ENCODE measurements at regions not wholly inside any gene's neighbourhood (a gene's known extent, or its start where the extent isn't known, plus 50 kb on each side); places are given as distances from the start of the nearest gene placed in this dataset.
A peak's percentile ranks its signal among the peaks of the same experiment; 100 is the strongest.

DNA sequence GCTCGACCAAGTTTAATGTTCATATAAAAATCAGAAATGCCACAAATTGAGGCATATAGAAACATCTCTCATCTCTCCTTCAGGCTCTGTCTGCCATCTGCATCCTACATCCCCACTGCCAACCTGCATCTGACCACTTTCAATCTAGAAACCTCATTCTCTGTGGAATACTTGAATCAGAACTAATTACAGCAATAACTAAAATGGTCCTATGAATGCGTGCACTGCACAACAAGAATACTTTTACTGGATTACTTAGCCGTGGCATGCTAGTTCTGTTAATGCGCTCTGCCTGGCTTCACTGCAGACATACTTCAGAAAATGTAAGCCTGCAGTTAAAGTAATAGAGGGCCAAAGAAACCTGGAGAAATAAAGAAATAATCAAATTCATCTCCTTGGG is 89.8 kb upstream of the NR5A2 start:
- no peak overlapping the region for H3K9ac ChIP-seq
- peaks cover 23% of the 10 kb centered on the region for H3K4me1 ChIP-seq (ENCODE audit: low read depth, poor library complexity, severe bottlenecking)
- no peak overlapping the region for H3K4me3 ChIP-seq (IDR thresholded peaks at IDR 0.05; ENCODE audit: insufficient read depth, low read depth, low read length)
- no peak overlapping the region for H3K27ac ChIP-seq
- TF ChIP-seq, protein P1, sequence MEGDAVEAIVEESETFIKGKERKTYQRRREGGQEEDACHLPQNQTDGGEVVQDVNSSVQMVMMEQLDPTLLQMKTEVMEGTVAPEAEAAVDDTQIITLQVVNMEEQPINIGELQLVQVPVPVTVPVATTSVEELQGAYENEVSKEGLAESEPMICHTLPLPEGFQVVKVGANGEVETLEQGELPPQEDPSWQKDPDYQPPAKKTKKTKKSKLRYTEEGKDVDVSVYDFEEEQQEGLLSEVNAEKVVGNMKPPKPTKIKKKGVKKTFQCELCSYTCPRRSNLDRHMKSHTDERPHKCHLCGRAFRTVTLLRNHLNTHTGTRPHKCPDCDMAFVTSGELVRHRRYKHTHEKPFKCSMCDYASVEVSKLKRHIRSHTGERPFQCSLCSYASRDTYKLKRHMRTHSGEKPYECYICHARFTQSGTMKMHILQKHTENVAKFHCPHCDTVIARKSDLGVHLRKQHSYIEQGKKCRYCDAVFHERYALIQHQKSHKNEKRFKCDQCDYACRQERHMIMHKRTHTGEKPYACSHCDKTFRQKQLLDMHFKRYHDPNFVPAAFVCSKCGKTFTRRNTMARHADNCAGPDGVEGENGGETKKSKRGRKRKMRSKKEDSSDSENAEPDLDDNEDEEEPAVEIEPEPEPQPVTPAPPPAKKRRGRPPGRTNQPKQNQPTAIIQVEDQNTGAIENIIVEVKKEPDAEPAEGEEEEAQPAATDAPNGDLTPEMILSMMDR (conservative IDR thresholded peaks at IDR 0.05; ENCODE audit: low read depth, low read length): no peak
- peaks cover 27% of the 10 kb centered on the region for H3K27me3 ChIP-seq (ENCODE audit: insufficient read depth, low read depth)
- H2AFZ ChIP-seq (ENCODE audit: low read depth): no peak overlapping the region
- no peaks in the 10 kb centered on the region; the same call in 1 of the 2 replicates for H4K20me1 ChIP-seq (ENCODE audit: insufficient read depth)
- H3K4me2 ChIP-seq: no peak overlapping the region
- no peaks in the 10 kb centered on the region for H3K36me3 ChIP-seq (ENCODE audit: insufficient read depth)
- no peaks in the 10 kb centered on the region for H3K79me2 ChIP-seq (ENCODE audit: insufficient read depth, low read depth)

DNA sequence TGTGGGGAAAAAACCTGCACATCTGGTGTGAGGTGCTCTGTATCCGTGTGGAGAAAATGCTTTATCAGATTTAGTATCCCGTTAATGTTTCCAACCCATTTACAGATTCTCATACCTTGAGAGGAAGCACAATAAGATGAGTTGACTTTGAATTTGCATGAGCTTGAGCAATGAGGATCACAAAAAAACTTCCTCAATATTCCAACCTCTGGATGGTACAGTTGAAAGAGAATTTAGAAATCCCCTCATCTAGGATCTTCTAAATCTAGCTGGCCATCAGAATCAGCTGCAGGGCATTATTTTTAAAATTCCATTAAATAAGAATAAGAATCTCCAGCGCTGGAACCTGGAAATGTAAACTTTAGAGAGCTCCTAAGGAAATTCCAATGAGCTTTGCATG is 82.5 kb upstream of the NR5A2 start:
- H3K4me2 ChIP-seq: no peak overlapping the region
- no peak overlapping the region for H3K4me3 ChIP-seq (IDR thresholded peaks at IDR 0.05; ENCODE audit: insufficient read depth, low read depth, low read length)
- peaks cover 47% of the 10 kb centered on the region for H3K27me3 ChIP-seq (ENCODE audit: insufficient read depth, low read depth)
- peaks cover 36% of the 10 kb centered on the region for H3K4me1 ChIP-seq (ENCODE audit: low read depth, poor library complexity, severe bottlenecking)
- TF ChIP-seq, protein P1 (conservative IDR thresholded peaks at IDR 0.05; ENCODE audit: low read depth, low read length): no peak
- H3K79me2 ChIP-seq (ENCODE audit: insufficient read depth, low read depth): no peaks in the 10 kb centered on the region
- no peaks in the 10 kb centered on the region; the same call in 1 of the 2 replicates for H4K20me1 ChIP-seq (ENCODE audit: insufficient read depth)
- H3K9ac ChIP-seq: no peak overlapping the region
- H3K36me3 ChIP-seq (ENCODE audit: insufficient read depth): no peaks in the 10 kb centered on the region
- H2AFZ ChIP-seq (ENCODE audit: low read depth): no peak overlapping the region
- no peak overlapping the region for H3K27ac ChIP-seq

DNA sequence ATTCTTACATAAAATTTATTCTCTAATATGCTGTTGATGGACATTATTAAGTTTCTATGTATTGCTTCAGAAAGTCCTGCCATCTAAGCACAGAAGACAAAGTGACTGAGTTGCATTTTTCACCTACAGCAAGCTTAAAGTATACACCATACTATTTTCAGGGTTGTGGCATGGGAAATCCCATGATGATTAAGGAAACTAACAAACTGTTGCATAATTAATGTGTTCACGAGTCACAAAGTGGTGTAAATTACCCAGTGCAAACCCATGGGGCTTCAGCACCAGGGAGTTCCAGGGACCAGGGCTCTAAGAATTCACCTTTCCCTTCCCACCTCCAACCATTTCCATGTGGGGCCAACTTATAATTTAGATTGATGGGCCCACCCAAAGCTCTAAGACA is 81.9 kb upstream of the NR5A2 start:
- Histone ChIP-seq H3K4me2 (peak overlapping the region; percentile 19; the same call in 1 of the 2 replicates), H3K79me2 (ENCODE audit: insufficient read depth, low read depth) (no peaks in the 10 kb centered on the region), H4K20me1 (ENCODE audit: insufficient read depth) (no peaks in the 10 kb centered on the region; the same call in 1 of the 2 replicates), H3K27ac (no peak overlapping the region), H3K4me3 (IDR thresholded peaks at IDR 0.05; ENCODE audit: insufficient read depth, low read depth, low read length) (no peak overlapping the region), H3K9ac (no peak overlapping the region), H3K27me3 (ENCODE audit: insufficient read depth, low read depth) (peaks cover 41% of the 10 kb centered on the region), H2AFZ (ENCODE audit: low read depth) (no peak overlapping the region), H3K4me1 (ENCODE audit: low read depth, poor library complexity, severe bottlenecking) (peaks cover 34% of the 10 kb centered on the region), H3K36me3 (ENCODE audit: insufficient read depth) (no peaks in the 10 kb centered on the region)
- TF ChIP-seq, protein P1 (conservative IDR thresholded peaks at IDR 0.05; ENCODE audit: low read depth, low read length): no peak

DNA sequence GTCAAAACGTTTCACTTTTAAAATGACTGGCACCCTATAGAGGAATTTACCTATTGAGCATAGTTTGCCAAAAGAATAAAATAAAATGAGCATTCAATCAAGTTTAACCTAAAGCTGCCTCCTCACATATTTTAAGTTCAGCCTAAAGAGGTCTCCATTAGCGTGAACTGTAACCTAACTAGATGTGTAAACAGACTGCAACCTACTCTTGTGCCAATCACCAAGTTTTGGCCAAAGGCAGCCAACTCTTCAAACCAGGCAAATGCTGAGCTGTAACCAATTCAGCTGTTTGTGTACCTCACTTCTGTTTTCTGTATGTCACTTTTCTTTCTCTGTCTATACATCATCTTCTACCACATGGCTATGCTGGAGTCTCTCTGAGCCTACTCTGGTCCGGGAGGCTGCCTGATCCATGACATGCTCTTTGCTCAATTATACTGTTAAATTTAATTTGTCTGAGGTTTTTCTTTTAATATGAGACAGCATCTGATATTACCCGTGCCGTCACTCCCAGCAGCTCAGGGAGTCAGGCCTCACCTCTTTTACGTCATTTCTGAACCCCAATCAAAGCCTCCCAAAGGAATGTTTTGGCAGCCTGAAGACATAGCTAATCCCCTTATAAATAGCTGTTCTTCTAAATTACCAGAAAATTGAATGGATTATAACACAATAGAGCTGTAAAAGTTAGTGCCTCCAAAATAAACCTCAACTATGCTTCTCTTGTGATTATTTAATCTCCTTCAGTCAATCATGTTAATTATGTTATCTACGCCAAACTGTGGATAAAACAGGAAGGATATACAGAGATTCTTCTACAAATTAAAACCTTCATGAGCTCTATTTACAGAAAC is 81.0 kb upstream of the NR5A2 start:
- Histone ChIP-seq H3K9ac (no peak overlapping the region), H3K36me3 (ENCODE audit: insufficient read depth) (no peaks in the 10 kb centered on the region), H3K27ac (no peak overlapping the region), H3K4me3 (IDR thresholded peaks at IDR 0.05; ENCODE audit: insufficient read depth, low read depth, low read length) (no peak overlapping the region), H3K4me2 (no peak overlapping the region), H4K20me1 (ENCODE audit: insufficient read depth) (no peaks in the 10 kb centered on the region; the same call in 1 of the 2 replicates), H3K27me3 (ENCODE audit: insufficient read depth, low read depth) (peaks cover 34% of the 10 kb centered on the region), H3K79me2 (ENCODE audit: insufficient read depth, low read depth) (no peaks in the 10 kb centered on the region), H2AFZ (ENCODE audit: low read depth) (no peak overlapping the region), H3K4me1 (ENCODE audit: low read depth, poor library complexity, severe bottlenecking) (peaks cover 24% of the 10 kb centered on the region)
- TF ChIP-seq, protein P1 (conservative IDR thresholded peaks at IDR 0.05; ENCODE audit: low read depth, low read length): no peak
